ENCODE measurements at regions not wholly inside any gene's neighbourhood (a gene's known extent, or its start where the extent isn't known, plus 50 kb on each side); places are given as distances from the start of the nearest gene placed in this dataset.

- no peak for TF ChIP-seq YY1 (IDR thresholded peaks at IDR 0.05; ENCODE audit: insufficient read depth, insufficient read length)
- TF ChIP-seq ZNF274 (IDR thresholded peaks at IDR 0.05; ENCODE audit: low read depth, low read length) = no peak
- no peak for TF ChIP-seq SUZ12 (IDR thresholded peaks at IDR 0.05; ENCODE audit: extremely low read depth, insufficient read depth, insufficient read length)
Observed at GRCh38 chr3:174651951-174652350, 207.2 kb upstream of the NAALADL2 start.

All from NT2/D1 (cell line).